ENCODE measurements at regions not wholly inside any gene's neighbourhood (a gene's known extent, or its start where the extent isn't known, plus 50 kb on each side); places are given as distances from the start of the nearest gene placed in this dataset.
"Not testable (repeated sequence)": the region's sequence is repeated elsewhere in the genome, so short reads cannot be mapped to it uniquely, and the experiment has no call there.

- Mint-ChIP-seq H3K27me3 (ENCODE audit: low read depth) (no peaks in the 10 kb centered on the region), H3K36me3 (no peaks in the 10 kb centered on the region), H3K9me3 (no peaks in the 10 kb centered on the region), H3K4me1 (peaks cover 5% of the 10 kb centered on the region), H3K27ac (no peak overlapping the region), H3K4me3 (no peak overlapping the region)
- no peak for TF ChIP-seq CTCF (IDR thresholded peaks at IDR 0.05; ENCODE audit: unreplicated experiment)
- no peak for DNase-seq (ENCODE audit: low spot score in 2 of 2, unreplicated experiment in 2 of 2)
Observed at GRCh38 chr4:131488772-131489171, 1660.3 kb upstream of the PCDH10 start.

GRCh38 chr4:131496211-131496610, 1652.9 kb upstream of the PCDH10 start:
- not testable (repeated sequence) for H3K4me1 Mint-ChIP-seq; DNase-seq (ENCODE audit: low spot score in 2 of 2, unreplicated experiment in 2 of 2); H3K4me3 Mint-ChIP-seq; H3K27ac Mint-ChIP-seq; H3K27me3 Mint-ChIP-seq (ENCODE audit: low read depth); H3K36me3 Mint-ChIP-seq
- H3K9me3 Mint-ChIP-seq = peaks cover 17% of the 10 kb centered on the region

GRCh38 chr4:131499141-131499873, 1649.8 kb upstream of the PCDH10 start:
- no peaks in the 10 kb centered on the region for H3K27me3 Mint-ChIP-seq (ENCODE audit: low read depth)
- H3K9me3 Mint-ChIP-seq = peaks cover 17% of the 10 kb centered on the region
- no peak for DNase-seq (ENCODE audit: low spot score in 2 of 2, unreplicated experiment in 2 of 2)
- H3K27ac Mint-ChIP-seq = no peak overlapping the region
- H3K4me3 Mint-ChIP-seq = no peak overlapping the region
- H3K36me3 Mint-ChIP-seq = peaks cover 10% of the 10 kb centered on the region
- no peak for TF ChIP-seq CTCF (IDR thresholded peaks at IDR 0.05; ENCODE audit: unreplicated experiment)
- H3K4me1 Mint-ChIP-seq = no peaks in the 10 kb centered on the region

- no peak for TF ChIP-seq CTCF (IDR thresholded peaks at IDR 0.05; ENCODE audit: unreplicated experiment)
- Mint-ChIP-seq H3K9me3 (no peaks in the 10 kb centered on the region), H3K27me3 (ENCODE audit: low read depth) (no peaks in the 10 kb centered on the region), H3K4me1 (peaks cover 5% of the 10 kb centered on the region), H3K4me3 (no peak overlapping the region), H3K36me3 (no peaks in the 10 kb centered on the region), H3K27ac (no peak overlapping the region)
- no peak for DNase-seq (ENCODE audit: low spot score in 2 of 2, unreplicated experiment in 2 of 2)
Observed at GRCh38 chr4:131509521-131509920, 1639.6 kb upstream of the PCDH10 start.

GRCh38 chr4:131526686-131527085, 1622.4 kb upstream of the PCDH10 start:
- no peaks in the 10 kb centered on the region for H3K36me3 Mint-ChIP-seq
- H3K27me3 Mint-ChIP-seq (ENCODE audit: low read depth) = no peaks in the 10 kb centered on the region
- DNase-seq (ENCODE audit: low spot score in 2 of 2, unreplicated experiment in 2 of 2) = no peak
- H3K4me1 Mint-ChIP-seq = peaks cover 12% of the 10 kb centered on the region
- H3K9me3 Mint-ChIP-seq = peaks cover 9% of the 10 kb centered on the region
- H3K4me3 Mint-ChIP-seq = no peak overlapping the region
- no peak for TF ChIP-seq CTCF (IDR thresholded peaks at IDR 0.05; ENCODE audit: unreplicated experiment)
- H3K27ac Mint-ChIP-seq = peak overlapping the region; percentile 64

GRCh38 chr4:131531087-131531486, 1618.0 kb upstream of the PCDH10 start:
- Mint-ChIP-seq H3K27ac (no peak overlapping the region), H3K4me3 (no peak overlapping the region), H3K4me1 (peaks cover 12% of the 10 kb centered on the region), H3K9me3 (peaks cover 6% of the 10 kb centered on the region), H3K27me3 (ENCODE audit: low read depth) (no peaks in the 10 kb centered on the region), H3K36me3 (no peaks in the 10 kb centered on the region)
- no peak for DNase-seq (ENCODE audit: low spot score in 2 of 2, unreplicated experiment in 2 of 2)
- no peak for TF ChIP-seq CTCF (IDR thresholded peaks at IDR 0.05; ENCODE audit: unreplicated experiment)
